LoVo (cell line): ENCODE measurements at regions not wholly inside any gene's neighbourhood (a gene's known extent, or its start where the extent isn't known, plus 50 kb on each side); places are given as distances from the start of the nearest gene placed in this dataset.

Experiments used
- DNase-seq: peaks from one replicate; pipeline ENCODE4 v3.0.0-alpha.2; 2016; ENCODE audit warnings: low spot score

- DNase-seq: no peak
These were observed 86.8 kb upstream of the STEAP1B start for GRCh38 chr7:22586786-22587140.

GRCh38 chr7:22586101-22586785, 86.3 kb upstream of the STEAP1B start:
- DNase-seq: no peak

GRCh38 chr7:22584179-22584578, 84.2 kb upstream of the STEAP1B start:
- DNase-seq: no peak

GRCh38 chr7:22582863-22583622, 83.1 kb upstream of the STEAP1B start:
- DNase-seq: peak; percentile 96

- no peak for DNase-seq
These were observed 81.1 kb upstream of the STEAP1B start for GRCh38 chr7:22581099-22581498.

- no peak for DNase-seq
These were observed 80.0 kb upstream of the STEAP1B start for GRCh38 chr7:22579961-22580360.

- no peak for DNase-seq
These were observed 78.2 kb upstream of the STEAP1B start for GRCh38 chr7:22578007-22578733.

- peak; percentile 59 for DNase-seq
These were observed 77.5 kb upstream of the STEAP1B start for GRCh38 chr7:22577470-22578001.

GRCh38 chr7:22576612-22577469, 76.9 kb upstream of the STEAP1B start:
- DNase-seq: no peak

GRCh38 chr7:22574754-22575520, 74.9 kb upstream of the STEAP1B start:
- DNase-seq: no peak

GRCh38 chr7:22572937-22573336, 72.9 kb upstream of the STEAP1B start:
- DNase-seq: no peak

- no peak for DNase-seq
These were observed 72.3 kb upstream of the STEAP1B start for GRCh38 chr7:22572292-22572691.

GRCh38 chr7:22571766-22572165, 71.8 kb upstream of the STEAP1B start:
- no peak for DNase-seq

- DNase-seq: no peak
These were observed 69.8 kb upstream of the STEAP1B start for GRCh38 chr7:22569586-22570321.

- DNase-seq: no peak
These were observed 66.6 kb upstream of the STEAP1B start for GRCh38 chr7:22566592-22566991.

GRCh38 chr7:22566176-22566575, 66.2 kb upstream of the STEAP1B start:
- no peak for DNase-seq

GRCh38 chr7:22565315-22565811, 65.4 kb upstream of the STEAP1B start:
- no peak for DNase-seq

- DNase-seq: no peak
These were observed 64.6 kb upstream of the STEAP1B start for GRCh38 chr7:22564511-22565045.

- DNase-seq: no peak
These were observed 63.7 kb upstream of the STEAP1B start for GRCh38 chr7:22563621-22564241.
